ENCODE measurements at regions not wholly inside any gene's neighbourhood (a gene's known extent, or its start where the extent isn't known, plus 50 kb on each side); places are given as distances from the start of the nearest gene placed in this dataset.

- Histone ChIP-seq H3K27ac (no peak overlapping the region), H3K36me3 (ENCODE audit: insufficient read depth, low read length) (no peaks in the 10 kb centered on the region), H3K9me3 (ENCODE audit: low read depth, low read length) (no peaks in the 10 kb centered on the region), H3K9ac (ENCODE audit: insufficient read length) (no peak overlapping the region), H3K4me3 (no peak overlapping the region)
- DNase-seq (ENCODE audit: low read depth, low spot score), result no peak
- TF ChIP-seq POLR2AphosphoS5 (IDR thresholded peaks at IDR 0.05; ENCODE audit: borderline replicate concordance, low read depth, low read length) (no peak), FOXP2 (optimal IDR thresholded peaks at IDR 0.05; ENCODE audit: control extremely low read depth, extremely low read length, insufficient read depth) (no peak), EZH2 (IDR thresholded peaks at IDR 0.05) (no peak)
Observed at GRCh38 chr5:99814321-99815063, 720.7 kb upstream of the FAM174A start.

GRCh38 chr5:99808657-99809230 is 726.4 kb upstream of the FAM174A start:
- H3K27ac ChIP-seq, result peak overlapping the region; percentile 38
- TF ChIP-seq FOXP2 (optimal IDR thresholded peaks at IDR 0.05; ENCODE audit: control extremely low read depth, extremely low read length, insufficient read depth), result no peak
- TF ChIP-seq POLR2AphosphoS5 (IDR thresholded peaks at IDR 0.05; ENCODE audit: borderline replicate concordance, low read depth, low read length), result no peak
- no peak for TF ChIP-seq EZH2 (IDR thresholded peaks at IDR 0.05)
- H3K9ac ChIP-seq (ENCODE audit: insufficient read length), result no peak overlapping the region
- no peaks in the 10 kb centered on the region for H3K36me3 ChIP-seq (ENCODE audit: insufficient read depth, low read length)
- H3K9me3 ChIP-seq (ENCODE audit: low read depth, low read length), result no peaks in the 10 kb centered on the region
- peak; percentile 8 for DNase-seq (ENCODE audit: low read depth, low spot score)
- H3K4me3 ChIP-seq, result no peak overlapping the region

- Histone ChIP-seq H3K27ac (no peak overlapping the region), H3K4me3 (no peak overlapping the region), H3K36me3 (ENCODE audit: insufficient read depth, low read length) (no peaks in the 10 kb centered on the region), H3K9ac (ENCODE audit: insufficient read length) (no peak overlapping the region), H3K9me3 (ENCODE audit: low read depth, low read length) (no peaks in the 10 kb centered on the region)
- no peak for TF ChIP-seq POLR2AphosphoS5 (IDR thresholded peaks at IDR 0.05; ENCODE audit: borderline replicate concordance, low read depth, low read length)
- TF ChIP-seq EZH2 (IDR thresholded peaks at IDR 0.05), result no peak
- no peak for TF ChIP-seq FOXP2 (optimal IDR thresholded peaks at IDR 0.05; ENCODE audit: control extremely low read depth, extremely low read length, insufficient read depth)
- no peak for DNase-seq (ENCODE audit: low read depth, low spot score)
Observed at GRCh38 chr5:99807346-99807745, 727.8 kb upstream of the FAM174A start.

GRCh38 chr5:99795031-99795430 is 740.1 kb upstream of the FAM174A start:
- Histone ChIP-seq H3K9ac (ENCODE audit: insufficient read length) (no peak overlapping the region), H3K27ac (no peak overlapping the region), H3K4me3 (no peak overlapping the region), H3K36me3 (ENCODE audit: insufficient read depth, low read length) (no peaks in the 10 kb centered on the region), H3K9me3 (ENCODE audit: low read depth, low read length) (no peaks in the 10 kb centered on the region)
- no peak for DNase-seq (ENCODE audit: low read depth, low spot score)
- TF ChIP-seq EZH2 (IDR thresholded peaks at IDR 0.05) (no peak), POLR2AphosphoS5 (IDR thresholded peaks at IDR 0.05; ENCODE audit: borderline replicate concordance, low read depth, low read length) (no peak), FOXP2 (optimal IDR thresholded peaks at IDR 0.05; ENCODE audit: control extremely low read depth, extremely low read length, insufficient read depth) (no peak)

GRCh38 chr5:99788482-99788881 is 746.7 kb upstream of the FAM174A start:
- Histone ChIP-seq H3K4me3 (no peak overlapping the region), H3K36me3 (ENCODE audit: insufficient read depth, low read length) (no peaks in the 10 kb centered on the region), H3K9ac (ENCODE audit: insufficient read length) (no peak overlapping the region), H3K27ac (no peak overlapping the region), H3K9me3 (ENCODE audit: low read depth, low read length) (no peaks in the 10 kb centered on the region)
- TF ChIP-seq POLR2AphosphoS5 (IDR thresholded peaks at IDR 0.05; ENCODE audit: borderline replicate concordance, low read depth, low read length) (no peak), EZH2 (IDR thresholded peaks at IDR 0.05) (no peak), FOXP2 (optimal IDR thresholded peaks at IDR 0.05; ENCODE audit: control extremely low read depth, extremely low read length, insufficient read depth) (no peak)
- DNase-seq (ENCODE audit: low read depth, low spot score), result no peak

- Histone ChIP-seq H3K27ac (no peak overlapping the region), H3K36me3 (ENCODE audit: insufficient read depth, low read length) (no peaks in the 10 kb centered on the region), H3K9ac (ENCODE audit: insufficient read length) (no peak overlapping the region), H3K4me3 (no peak overlapping the region), H3K9me3 (ENCODE audit: low read depth, low read length) (no peaks in the 10 kb centered on the region)
- TF ChIP-seq FOXP2 (optimal IDR thresholded peaks at IDR 0.05; ENCODE audit: control extremely low read depth, extremely low read length, insufficient read depth), result no peak
- TF ChIP-seq POLR2AphosphoS5 (IDR thresholded peaks at IDR 0.05; ENCODE audit: borderline replicate concordance, low read depth, low read length), result no peak
- TF ChIP-seq EZH2 (IDR thresholded peaks at IDR 0.05), result no peak
- no peak for DNase-seq (ENCODE audit: low read depth, low spot score)
Observed at GRCh38 chr5:99775189-99775588, 760.0 kb upstream of the FAM174A start.

- Histone ChIP-seq H3K9ac (ENCODE audit: insufficient read length) (no peak overlapping the region), H3K9me3 (ENCODE audit: low read depth, low read length) (no peaks in the 10 kb centered on the region)
Observed at GRCh38 chr5:99773290-99773689, 761.9 kb upstream of the FAM174A start.

GRCh38 chr5:99771296-99771695 is 763.9 kb upstream of the FAM174A start:
- Histone ChIP-seq H3K9me3 (ENCODE audit: low read depth, low read length) (no peaks in the 10 kb centered on the region), H3K27ac (no peak overlapping the region), H3K36me3 (ENCODE audit: insufficient read depth, low read length) (no peaks in the 10 kb centered on the region), H3K4me3 (no peak overlapping the region), H3K9ac (ENCODE audit: insufficient read length) (no peak overlapping the region)
- DNase-seq (ENCODE audit: low read depth, low spot score), result no peak
- no peak for TF ChIP-seq POLR2AphosphoS5 (IDR thresholded peaks at IDR 0.05; ENCODE audit: borderline replicate concordance, low read depth, low read length)
- TF ChIP-seq EZH2 (IDR thresholded peaks at IDR 0.05), result no peak
- TF ChIP-seq FOXP2 (optimal IDR thresholded peaks at IDR 0.05; ENCODE audit: control extremely low read depth, extremely low read length, insufficient read depth), result no peak

More at GRCh38 chr5:99773290-99773689, 761.9 kb upstream of the FAM174A start:
- H3K4me3 ChIP-seq, result no peak overlapping the region
- no peaks in the 10 kb centered on the region for H3K36me3 ChIP-seq (ENCODE audit: insufficient read depth, low read length)
- H3K27ac ChIP-seq, result no peak overlapping the region
- no peak for DNase-seq (ENCODE audit: low read depth, low spot score)
- TF ChIP-seq EZH2 (IDR thresholded peaks at IDR 0.05), result no peak
- TF ChIP-seq FOXP2 (optimal IDR thresholded peaks at IDR 0.05; ENCODE audit: control extremely low read depth, extremely low read length, insufficient read depth), result no peak
- no peak for TF ChIP-seq POLR2AphosphoS5 (IDR thresholded peaks at IDR 0.05; ENCODE audit: borderline replicate concordance, low read depth, low read length)
